DND-41 (cell line): ENCODE measurements at regions not wholly inside any gene's neighbourhood (a gene's known extent, or its start where the extent isn't known, plus 50 kb on each side); places are given as distances from the start of the nearest gene placed in this dataset.

ENCODE experiments used
- ATAC-seq: fragments of 200-7000 bp; cut with Tn5 transposase; 3 replicates; pipeline ENCODE4 v1.9.1; 2021; ENCODE audit warnings: low read depth; ENCODE audit not compliant: insufficient read depth
- DNase-seq: peaks from one replicate; pipeline ENCODE4 v3.0.0-alpha.2; 2020
- H2AFZ ChIP-seq: 2 replicates; pipeline ENCODE4 v1.6.0; 2012; ENCODE audit warnings: low read depth, low read length
- H3K27ac ChIP-seq: 2 replicates; pipeline ENCODE4 v1.5.1; 2012; ENCODE audit warnings: low read length, inconsistent platforms
- H3K27me3 ChIP-seq: fragments of 200-600 bp; sonication (generic); 2 replicates; pipeline ENCODE4 v1.6.0; 2012; ENCODE audit warnings: low read length, mild to moderate bottlenecking, inconsistent platforms; ENCODE audit not compliant: insufficient read depth, poor library complexity
- H3K36me3 ChIP-seq: 2 replicates; pipeline ENCODE4 v1.5.1; 2012; ENCODE audit warnings: low read length, inconsistent platforms; ENCODE audit not compliant: insufficient read depth
- H3K4me1 ChIP-seq: 2 replicates; pipeline ENCODE4 v1.5.1; 2012; ENCODE audit warnings: mild to moderate bottlenecking, low read length; ENCODE audit not compliant: insufficient read depth
- H3K4me2 ChIP-seq: 2 replicates; pipeline ENCODE4 v1.6.0; 2012; ENCODE audit warnings: mild to moderate bottlenecking, moderate library complexity, low read length, inconsistent platforms; ENCODE audit not compliant: insufficient read depth
- H3K4me3 ChIP-seq, 2 experiments: fragments of 200-600 bp in 1 of 2; shearing (Covaris generic) in 1 of 2; 2 replicates each; pipeline ENCODE4 v1.5.1; 2012 to 2016; ENCODE audit warnings: inconsistent platforms in 2 of 2, low read length in 2 of 2, mild to moderate bottlenecking in 2 of 2, low read depth in 1 of 2, moderate library complexity in 1 of 2
- H3K79me2 ChIP-seq: 2 replicates; pipeline ENCODE4 v1.6.0; 2012; ENCODE audit warnings: low read length, inconsistent platforms; ENCODE audit not compliant: insufficient read depth
- H3K9ac ChIP-seq: 2 replicates; pipeline ENCODE4 v1.6.0; 2012; ENCODE audit warnings: low read depth, mild to moderate bottlenecking, inconsistent platforms, low read length, moderate library complexity
- H3K9me3 ChIP-seq: 2 replicates; pipeline ENCODE4 v1.5.1; 2012; ENCODE audit warnings: low read length, moderate library complexity, mild to moderate bottlenecking, inconsistent platforms; ENCODE audit not compliant: insufficient read depth, severe bottlenecking
- H4K20me1 ChIP-seq: 2 replicates; pipeline ENCODE4 v1.6.0; 2012; ENCODE audit warnings: low read length; ENCODE audit not compliant: insufficient read depth
- EZH2 ChIP-seq: IDR thresholded peaks from 3 replicates; pipeline ENCODE4 v1.6.1; 2012; ENCODE audit warnings: borderline replicate concordance, low read depth, mild to moderate bottlenecking, moderate library complexity, low read length, inconsistent platforms; ENCODE audit not compliant: severe bottlenecking
- TF ChIP-seq, protein P1 (sequence below): IDR thresholded peaks from 2 replicates; pipeline ENCODE4 v1.5.1; 2012; ENCODE audit warnings: borderline replicate concordance, low read length, moderate library complexity, mild to moderate bottlenecking; ENCODE audit not compliant: poor library complexity, severe bottlenecking; ENCODE audit errors: extremely low read depth

GRCh38 chr1:219081943-219082925 lies 91.4 kb upstream of the LYPLAL1 start:
- Histone ChIP-seq H3K4me3 (no peak overlapping the region), H3K27ac (no peak overlapping the region), H3K9me3 (no peaks in the 10 kb centered on the region), H3K79me2 (no peaks in the 10 kb centered on the region), H3K27me3 (no peaks in the 10 kb centered on the region), H4K20me1 (no peaks in the 10 kb centered on the region), H3K36me3 (no peaks in the 10 kb centered on the region), H3K4me1 (no peaks in the 10 kb centered on the region), H3K4me2 (no peak overlapping the region), H2AFZ (no peak overlapping the region), H3K9ac (no peak overlapping the region)
- DNase-seq (no peak), ATAC-seq (no peak)
- TF ChIP-seq EZH2 = no peak
- TF ChIP-seq, protein P1, sequence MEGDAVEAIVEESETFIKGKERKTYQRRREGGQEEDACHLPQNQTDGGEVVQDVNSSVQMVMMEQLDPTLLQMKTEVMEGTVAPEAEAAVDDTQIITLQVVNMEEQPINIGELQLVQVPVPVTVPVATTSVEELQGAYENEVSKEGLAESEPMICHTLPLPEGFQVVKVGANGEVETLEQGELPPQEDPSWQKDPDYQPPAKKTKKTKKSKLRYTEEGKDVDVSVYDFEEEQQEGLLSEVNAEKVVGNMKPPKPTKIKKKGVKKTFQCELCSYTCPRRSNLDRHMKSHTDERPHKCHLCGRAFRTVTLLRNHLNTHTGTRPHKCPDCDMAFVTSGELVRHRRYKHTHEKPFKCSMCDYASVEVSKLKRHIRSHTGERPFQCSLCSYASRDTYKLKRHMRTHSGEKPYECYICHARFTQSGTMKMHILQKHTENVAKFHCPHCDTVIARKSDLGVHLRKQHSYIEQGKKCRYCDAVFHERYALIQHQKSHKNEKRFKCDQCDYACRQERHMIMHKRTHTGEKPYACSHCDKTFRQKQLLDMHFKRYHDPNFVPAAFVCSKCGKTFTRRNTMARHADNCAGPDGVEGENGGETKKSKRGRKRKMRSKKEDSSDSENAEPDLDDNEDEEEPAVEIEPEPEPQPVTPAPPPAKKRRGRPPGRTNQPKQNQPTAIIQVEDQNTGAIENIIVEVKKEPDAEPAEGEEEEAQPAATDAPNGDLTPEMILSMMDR = no peak

- no peaks in the 10 kb centered on the region for H3K79me2 ChIP-seq
- no peaks in the 10 kb centered on the region for H3K36me3 ChIP-seq
- no peak for TF ChIP-seq EZH2
- TF ChIP-seq, protein P1 = no peak
- H2AFZ ChIP-seq = no peak overlapping the region
- no peaks in the 10 kb centered on the region for H3K4me1 ChIP-seq
- no peak overlapping the region for H3K4me2 ChIP-seq
- no peak overlapping the region for H3K27ac ChIP-seq
- H4K20me1 ChIP-seq = no peaks in the 10 kb centered on the region
- ATAC-seq (no peak), DNase-seq (no peak)
- no peaks in the 10 kb centered on the region for H3K27me3 ChIP-seq
- H3K9me3 ChIP-seq = no peaks in the 10 kb centered on the region
- no peak overlapping the region for H3K9ac ChIP-seq
- H3K4me3 ChIP-seq = no peak overlapping the region
These were observed 90.0 kb upstream of the LYPLAL1 start for GRCh38 chr1:219083631-219084030.

DNA sequence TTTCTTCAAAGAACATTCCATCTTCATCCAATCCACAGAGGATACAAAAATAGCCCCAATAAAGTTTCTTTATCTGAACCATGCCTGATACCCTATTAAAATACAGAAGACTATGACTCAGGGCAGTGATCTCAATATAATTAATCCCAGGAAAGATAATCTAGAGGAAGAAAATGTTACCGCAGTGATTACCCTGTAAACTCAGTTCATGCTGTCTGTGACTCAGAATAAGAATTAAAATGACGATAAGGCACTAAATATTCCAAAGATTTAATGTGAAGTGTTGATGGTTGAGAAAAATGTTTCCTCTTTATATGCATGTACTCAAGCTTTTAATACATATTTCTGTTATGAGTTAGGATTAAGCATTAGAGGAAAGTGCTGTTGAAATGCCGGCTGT lies 88.6 kb upstream of the LYPLAL1 start:
- H3K9ac ChIP-seq = no peak overlapping the region
- no peaks in the 10 kb centered on the region for H3K27me3 ChIP-seq
- TF ChIP-seq, protein P1 = no peak
- TF ChIP-seq EZH2 = no peak
- ATAC-seq (no peak), DNase-seq (no peak)
- H3K79me2 ChIP-seq = no peaks in the 10 kb centered on the region
- no peaks in the 10 kb centered on the region for H4K20me1 ChIP-seq
- no peaks in the 10 kb centered on the region for H3K9me3 ChIP-seq
- no peaks in the 10 kb centered on the region for H3K36me3 ChIP-seq
- no peak overlapping the region for H3K4me3 ChIP-seq
- H3K27ac ChIP-seq = no peak overlapping the region
- no peak overlapping the region for H2AFZ ChIP-seq
- H3K4me1 ChIP-seq = no peaks in the 10 kb centered on the region
- no peak overlapping the region for H3K4me2 ChIP-seq
